IMR-90 (cell line): ENCODE measurements at regions not wholly inside any gene's neighbourhood (a gene's known extent, or its start where the extent isn't known, plus 50 kb on each side); places are given as distances from the start of the nearest gene placed in this dataset.

ENCODE experiments used
- ATAC-seq: fragments of 200-7000 bp; cut with Tn5 transposase; 2 replicates; pipeline ENCODE4 v1.9.1; 2020; ENCODE audit warnings: low read depth, mild to moderate bottlenecking, moderate library complexity
- BruUV-seq: library from RNA; stranded (reverse); fragments of 400-500 nt; replicated peaks from 2 replicates; lab custom pipeline; 2021; lab: Mats Ljungman, UMichigan
- CTCF ChIA-PET: fragments of 300-600 bp; formaldehyde crosslinking; extraction: SDS; loops from one replicate; lab custom pipeline; 2021; ENCODE audit warnings: antibody characterized with exemption; lab: Yijun Ruan, JAX
- POLR2A ChIA-PET: fragments of 300-600 bp; sonication (Branson Sonifier 250); formaldehyde crosslinking; loops from one replicate; lab custom pipeline; 2022; ENCODE audit warnings: antibody characterized with exemption; ENCODE audit not compliant: unreplicated experiment; lab: Charles Lee
- DNase-seq: peaks from one replicate; pipeline ENCODE4 v3.0.0; 2013
- H2AFZ ChIP-seq: replicated peaks from 2 replicates; pipeline ENCODE3; 2013; ENCODE audit warnings: low read length, mild to moderate bottlenecking; ENCODE audit not compliant: poor library complexity
- H2AK5ac ChIP-seq: 2 replicates; pipeline ENCODE4 v1.6.1; 2013; ENCODE audit warnings: low read depth, low read length, inconsistent platforms
- H2AK9ac ChIP-seq: replicated peaks from 2 replicates; pipeline ENCODE3; 2013; ENCODE audit warnings: mild to moderate bottlenecking, low read depth, low read length, moderate library complexity; ENCODE audit not compliant: poor library complexity
- H2BK120ac ChIP-seq: 2 replicates; pipeline ENCODE4 v1.6.1; 2013; ENCODE audit warnings: low read depth, low read length, inconsistent platforms
- H2BK15ac ChIP-seq: 3 replicates; pipeline ENCODE4 v1.6.1; 2013; ENCODE audit warnings: low read depth, low read length, inconsistent platforms
- H2BK20ac ChIP-seq: 2 replicates; pipeline ENCODE4 v1.6.1; 2013; ENCODE audit warnings: low read depth, mild to moderate bottlenecking, inconsistent platforms, low read length, moderate library complexity
- H2BK5ac ChIP-seq: 2 replicates; pipeline ENCODE4 v1.6.1; 2013; ENCODE audit warnings: mild to moderate bottlenecking, low read depth, low read length, inconsistent platforms; ENCODE audit not compliant: poor library complexity, severe bottlenecking
- H3K14ac ChIP-seq: replicated peaks from 2 replicates; pipeline ENCODE4 v1.6.1; 2013; ENCODE audit warnings: low read depth, low read length, inconsistent platforms
- H3K18ac ChIP-seq: 2 replicates; pipeline ENCODE4 v1.6.1; 2013; ENCODE audit warnings: low read depth, low read length, control low read depth
- H3K23ac ChIP-seq: 2 replicates; pipeline ENCODE4 v1.6.1; 2013; ENCODE audit warnings: low read depth, low read length, inconsistent platforms
- H3K27ac ChIP-seq: 2 replicates; pipeline ENCODE4 v1.5.1; 2013; ENCODE audit warnings: mild to moderate bottlenecking, control low read depth, low read length; ENCODE audit not compliant: insufficient read depth
- H3K27me3 ChIP-seq: 2 replicates; pipeline ENCODE4 v1.6.1; 2013; ENCODE audit warnings: low read length; ENCODE audit not compliant: control insufficient read depth, insufficient read depth
- H3K36me3 ChIP-seq: 2 replicates; pipeline ENCODE4 v1.6.1; 2013; ENCODE audit warnings: low read length, mixed read lengths; ENCODE audit not compliant: control insufficient read depth, insufficient read depth
- H3K4ac ChIP-seq: 2 replicates; pipeline ENCODE4 v1.6.1; 2013; ENCODE audit warnings: low read depth, low read length, inconsistent platforms
- H3K4me1 ChIP-seq: 2 replicates; pipeline ENCODE4 v1.6.1; 2013; ENCODE audit warnings: low read length, mixed read lengths; ENCODE audit not compliant: control insufficient read depth, insufficient read depth
- H3K4me2 ChIP-seq: 2 replicates; pipeline ENCODE4 v1.6.1; 2013; ENCODE audit warnings: low read depth, mild to moderate bottlenecking, control low read depth, low read length, moderate library complexity
- H3K4me3 ChIP-seq: 2 replicates; pipeline ENCODE4 v1.5.1; 2013; ENCODE audit warnings: low read depth, mild to moderate bottlenecking, control low read depth, low read length, moderate library complexity; ENCODE audit not compliant: insufficient read depth
- H3K56ac ChIP-seq: 2 replicates; pipeline ENCODE4 v1.6.1; 2013; ENCODE audit warnings: low read length, inconsistent platforms; ENCODE audit not compliant: insufficient read depth; ENCODE audit errors: extremely low read depth
- H3K79me1 ChIP-seq, 2 experiments: 2 replicates each; pipeline ENCODE4 v1.6.1; 2013; ENCODE audit warnings: low read length in 2 of 2, inconsistent platforms in 1 of 2, low read depth in 1 of 2
- H3K9ac ChIP-seq: 2 replicates; pipeline ENCODE4 v1.6.1; 2013; ENCODE audit warnings: low read depth, low read length, control low read depth
- H3K9me1 ChIP-seq: 2 replicates; pipeline ENCODE4 v1.6.1; 2013; ENCODE audit warnings: low read length, inconsistent platforms; ENCODE audit not compliant: insufficient read depth
- H3K9me3 ChIP-seq: 2 replicates; pipeline ENCODE4 v1.6.1; 2013; ENCODE audit warnings: low read length; ENCODE audit not compliant: control insufficient read depth, insufficient read depth
- H4K20me1 ChIP-seq: 2 replicates; pipeline ENCODE4 v1.6.1; 2013; ENCODE audit warnings: low read length, inconsistent platforms; ENCODE audit not compliant: insufficient read depth
- H4K5ac ChIP-seq: 2 replicates; pipeline ENCODE4 v1.6.1; 2013; ENCODE audit warnings: mild to moderate bottlenecking, low read depth, low read length, control low read depth
- H4K8ac ChIP-seq, 2 experiments: 2 replicates each; pipeline ENCODE4 v1.6.1; 2013; ENCODE audit warnings: low read depth in 2 of 2, low read length in 2 of 2, control low read depth in 1 of 2, inconsistent platforms in 1 of 2
- H4K91ac ChIP-seq: 2 replicates; pipeline ENCODE4 v1.6.1; 2013; ENCODE audit warnings: low read depth, low read length, inconsistent platforms; ENCODE audit not compliant: insufficient read depth
- BHLHE40 ChIP-seq: fragments of 150-350 bp; IDR thresholded peaks from 2 replicates; pipeline ENCODE4 v1.6.1; 2016; ENCODE audit warnings: mild to moderate bottlenecking, low read depth, low read length
- CEBPB ChIP-seq: IDR thresholded peaks from 2 replicates; pipeline ENCODE4 v1.6.1; 2012; ENCODE audit warnings: low read depth, low read length, improper control_type of control experiment
- CHD1 ChIP-seq: IDR thresholded peaks from 2 replicates; pipeline ENCODE4 v1.6.1; 2012; ENCODE audit warnings: low read depth, low read length, improper control_type of control experiment
- CTCF ChIP-seq: conservative IDR thresholded peaks from 2 replicates; pipeline ENCODE4 v1.5.1; 2012; ENCODE audit warnings: mild to moderate bottlenecking, low read depth, low read length, improper control_type of control experiment
- FOS ChIP-seq: fragments of 150-350 bp; IDR thresholded peaks from 2 replicates; pipeline ENCODE4 v1.6.1; 2016; ENCODE audit warnings: low read depth, low read length
- MAFK ChIP-seq: IDR thresholded peaks from 2 replicates; pipeline ENCODE4 v1.6.1; 2012; ENCODE audit warnings: low read depth, low read length, improper control_type of control experiment
- MXI1 ChIP-seq: IDR thresholded peaks from 2 replicates; pipeline ENCODE4 v1.6.1; 2012; ENCODE audit warnings: low read depth, mild to moderate bottlenecking, low read length, moderate library complexity, borderline replicate concordance
- NFE2L2 ChIP-seq: fragments of 150-350 bp; IDR thresholded peaks from 2 replicates; pipeline ENCODE4 v1.6.1; 2016; ENCODE audit warnings: low read depth, mild to moderate bottlenecking, low read length
- POLR2A ChIP-seq: IDR thresholded peaks from 2 replicates; pipeline ENCODE4 v1.6.1; 2012; ENCODE audit warnings: mild to moderate bottlenecking, low read depth, low read length
- RAD21 ChIP-seq: IDR thresholded peaks from 2 replicates; pipeline ENCODE4 v1.6.1; 2012; ENCODE audit warnings: low read length, improper control_type of control experiment
- RCOR1 ChIP-seq: IDR thresholded peaks from 2 replicates; pipeline ENCODE4 v1.6.1; 2012; ENCODE audit warnings: mild to moderate bottlenecking, low read length, improper control_type of control experiment; ENCODE audit not compliant: insufficient replicate concordance
- RFX5 ChIP-seq: IDR thresholded peaks from 2 replicates; pipeline ENCODE4 v1.8.0; 2012; ENCODE audit warnings: low read depth, mild to moderate bottlenecking, low read length, moderate library complexity
- SMC3 ChIP-seq: fragments of 150-350 bp; IDR thresholded peaks from 2 replicates; pipeline ENCODE4 v1.6.1; 2016; ENCODE audit warnings: low read depth, mild to moderate bottlenecking, antibody characterized with exemption, low read length, moderate library complexity
- WGBS, 2 experiments: methylation state at CpG; one replicate each; pipeline versions ENCODE4 v1.1.5 to v1.1.7; 2013; ENCODE audit warnings: missing lambda C conversion rate in 2 of 2; ENCODE audit not compliant: insufficient read length in 1 of 2; ENCODE audit errors: extremely low coverage in 2 of 2; 5-methylcytosine and 5-hydroxymethylcytosine counted together
- dilution Hi-C: fragments of 300-500 bp; cut with HindIII; formaldehyde crosslinking; loops from one replicate; pipeline ENCODE4 v1.14.3; 2018; ENCODE audit warnings: low sequenced_read_pairs; ENCODE audit not compliant: unreplicated experiment
- in situ Hi-C: fragments of 300-500 bp; cut with MboI; formaldehyde crosslinking; loops from 3 replicates; pipeline ENCODE4 v1.14.3; 2019; ENCODE audit warnings: low sequenced_read_pairs, inconsistent platforms, mixed read lengths
- intact Hi-C: fragments of 100-400 bp; cut with micrococcal nuclease; formaldehyde crosslinking; loops from 2 replicates; pipeline ENCODE4 v1.10.0; 2022
- TF ChIP-seq, protein P1 (sequence below): fragments of 150-350 bp; IDR thresholded peaks from 2 replicates; pipeline ENCODE4 v1.6.1; 2017; ENCODE audit warnings: mild to moderate bottlenecking, antibody characterized with exemption, low read length, low read depth
- TF ChIP-seq, protein P2 (sequence below): fragments of 150-350 bp; IDR thresholded peaks from 2 replicates; pipeline ENCODE4 v1.6.1; 2016; ENCODE audit warnings: low read depth, mild to moderate bottlenecking, low read length, moderate library complexity, borderline replicate concordance

- no peaks in the 10 kb centered on the region for H3K27me3 ChIP-seq
- ChIA-PET CTCF (no interaction called here), POLR2A (no interaction called here)
- H3K4me1 ChIP-seq: no peaks in the 10 kb centered on the region
- H2BK120ac ChIP-seq: no peak overlapping the region
- H3K56ac ChIP-seq: no peak overlapping the region
- no peak for ATAC-seq
- dilution Hi-C loops (no loop called here), intact Hi-C loops (no loop called here), in situ Hi-C loops (no loop called here)
- H2AK5ac ChIP-seq: no peak overlapping the region
- no peak overlapping the region for H3K27ac ChIP-seq
- no peak overlapping the region for H3K4me2 ChIP-seq
- no TSS peak for BruUV-seq
- H3K14ac ChIP-seq: no peak overlapping the region
- H3K23ac ChIP-seq: no peak overlapping the region
- H3K4ac ChIP-seq: no peak overlapping the region
- H3K9me3 ChIP-seq: no peaks in the 10 kb centered on the region
- no peak overlapping the region for H2BK20ac ChIP-seq
- TF ChIP-seq MAFK: no peak
- no peak for TF ChIP-seq RFX5
- TF ChIP-seq BHLHE40: no peak
- TF ChIP-seq RCOR1: no peak
- no peak for TF ChIP-seq RAD21
- TF ChIP-seq CHD1: no peak
- no peak for TF ChIP-seq NFE2L2
- no peak for TF ChIP-seq CTCF
- no peak for TF ChIP-seq MXI1
- no peak for TF ChIP-seq FOS
- TF ChIP-seq, protein P1, sequence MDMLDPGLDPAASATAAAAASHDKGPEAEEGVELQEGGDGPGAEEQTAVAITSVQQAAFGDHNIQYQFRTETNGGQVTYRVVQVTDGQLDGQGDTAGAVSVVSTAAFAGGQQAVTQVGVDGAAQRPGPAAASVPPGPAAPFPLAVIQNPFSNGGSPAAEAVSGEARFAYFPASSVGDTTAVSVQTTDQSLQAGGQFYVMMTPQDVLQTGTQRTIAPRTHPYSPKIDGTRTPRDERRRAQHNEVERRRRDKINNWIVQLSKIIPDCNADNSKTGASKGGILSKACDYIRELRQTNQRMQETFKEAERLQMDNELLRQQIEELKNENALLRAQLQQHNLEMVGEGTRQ: no peak
- TF ChIP-seq, protein P2, sequence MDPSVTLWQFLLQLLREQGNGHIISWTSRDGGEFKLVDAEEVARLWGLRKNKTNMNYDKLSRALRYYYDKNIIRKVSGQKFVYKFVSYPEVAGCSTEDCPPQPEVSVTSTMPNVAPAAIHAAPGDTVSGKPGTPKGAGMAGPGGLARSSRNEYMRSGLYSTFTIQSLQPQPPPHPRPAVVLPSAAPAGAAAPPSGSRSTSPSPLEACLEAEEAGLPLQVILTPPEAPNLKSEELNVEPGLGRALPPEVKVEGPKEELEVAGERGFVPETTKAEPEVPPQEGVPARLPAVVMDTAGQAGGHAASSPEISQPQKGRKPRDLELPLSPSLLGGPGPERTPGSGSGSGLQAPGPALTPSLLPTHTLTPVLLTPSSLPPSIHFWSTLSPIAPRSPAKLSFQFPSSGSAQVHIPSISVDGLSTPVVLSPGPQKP: no peak
- no peak for TF ChIP-seq SMC3
- TF ChIP-seq CEBPB: no peak
- TF ChIP-seq POLR2A: no peak
- no peak overlapping the region for H3K4me3 ChIP-seq
- H2AFZ ChIP-seq: no peak overlapping the region
- no peak overlapping the region for H2BK5ac ChIP-seq
- DNase-seq: no peak
- H2BK15ac ChIP-seq: no peak overlapping the region
- no peaks in the 10 kb centered on the region for H3K36me3 ChIP-seq
- no CpG with 5 or more reads among the region's 2 CpGs for WGBS, 2 experiments
- no peaks in the 10 kb centered on the region for H3K9me1 ChIP-seq
- no peak overlapping the region for H4K8ac ChIP-seq
- H3K18ac ChIP-seq: no peak overlapping the region
- H3K79me1 ChIP-seq: no peaks in the 10 kb centered on the region
- H4K91ac ChIP-seq: no peak overlapping the region
- no peak overlapping the region for H4K5ac ChIP-seq
- H4K20me1 ChIP-seq: no peaks in the 10 kb centered on the region
- H3K9ac ChIP-seq: no peak overlapping the region
- H2AK9ac ChIP-seq: no peak overlapping the region
Measured at GRCh38 chr9:38771593-38771992, 51.7 kb upstream of the FAM240B start.
